HS-27A (cell line): ENCODE measurements at regions not wholly inside any gene's neighbourhood (a gene's known extent, or its start where the extent isn't known, plus 50 kb on each side); places are given as distances from the start of the nearest gene placed in this dataset.

Experiments
- DNase-seq: peaks from one replicate; pipeline ENCODE4 v3.0.0-alpha.2; 2012; ENCODE audit warnings: low read depth, missing footprints

DNA sequence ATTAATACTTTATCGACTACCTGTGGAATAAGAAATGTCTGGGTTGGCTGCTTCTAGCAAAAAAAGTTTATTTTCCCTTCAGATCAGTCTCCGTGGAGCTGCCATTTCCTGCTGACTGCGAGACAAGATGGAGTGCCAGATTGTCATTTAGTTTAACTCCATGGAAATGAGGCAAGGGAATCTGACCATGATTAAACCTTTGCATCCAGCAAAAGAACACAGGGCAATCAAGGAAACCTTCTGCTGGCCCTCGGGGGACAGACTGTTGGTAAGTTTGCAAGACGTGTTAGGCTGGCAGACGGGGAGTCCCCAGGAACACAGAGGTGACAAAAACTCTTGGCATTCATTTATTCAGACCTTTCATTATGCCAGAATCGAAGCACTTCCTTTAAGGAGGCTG, 52.2 kb upstream of the SPACA1 start:
- DNase-seq: no peak

DNA sequence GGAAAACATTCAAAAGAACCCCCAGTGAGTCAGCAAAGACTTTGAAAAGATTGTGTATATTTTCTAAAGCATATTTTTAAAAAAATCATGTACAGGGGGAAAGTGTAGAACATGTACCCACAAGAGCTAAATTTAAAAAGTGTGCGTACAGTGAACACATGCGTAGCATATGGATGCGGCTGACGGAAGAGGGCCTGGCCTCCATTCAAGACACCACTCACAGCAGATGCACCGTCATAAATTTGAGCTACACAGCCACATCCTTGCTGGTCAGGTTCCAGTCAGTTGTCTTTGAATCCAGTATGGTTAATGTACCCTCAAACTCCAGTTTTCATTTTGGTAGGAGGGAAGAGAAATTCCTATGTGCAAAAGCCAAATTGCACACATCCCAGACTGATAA, 54.3 kb upstream of the SPACA1 start:
- DNase-seq: no peak

DNA sequence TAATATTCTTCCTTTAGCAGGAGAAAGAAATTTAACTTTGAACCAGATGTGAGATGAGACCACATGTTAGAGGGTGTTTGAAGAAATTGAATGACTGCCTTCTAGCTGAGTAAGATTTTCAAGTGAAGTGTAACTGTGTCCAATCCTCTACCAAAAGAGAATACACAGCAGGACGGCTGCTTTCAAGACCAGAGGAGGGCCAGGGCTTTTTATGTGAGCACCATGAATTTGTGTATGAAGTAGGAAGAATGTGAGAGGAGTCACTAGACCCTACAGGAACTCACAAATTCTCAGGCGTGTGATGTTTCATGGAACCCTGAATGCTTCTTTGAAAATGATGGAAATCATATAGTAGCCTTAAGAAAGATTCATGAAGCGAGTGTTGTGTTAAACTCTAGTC, 56.8 kb upstream of the SPACA1 start:
- no peak for DNase-seq

DNA sequence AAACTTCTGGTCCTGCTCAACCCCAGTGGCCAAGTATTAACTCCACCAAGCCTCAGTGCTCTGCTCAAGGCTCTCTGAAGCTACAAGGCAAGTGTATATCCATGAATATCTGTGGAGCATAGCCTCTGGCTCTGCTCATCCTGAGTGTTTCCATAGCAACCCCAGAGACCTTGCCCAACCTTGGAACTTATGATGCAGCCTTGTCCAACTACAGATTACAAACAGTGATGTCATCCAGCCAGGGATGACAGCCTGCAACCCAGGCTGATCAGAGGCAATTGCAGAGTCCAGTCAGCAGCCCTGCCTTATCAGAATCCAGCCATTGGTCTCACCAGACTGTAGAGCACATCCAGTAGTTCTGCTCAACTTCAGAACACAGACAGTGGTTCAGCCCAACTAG, 65.5 kb upstream of the SPACA1 start:
- DNase-seq: no peak

DNA sequence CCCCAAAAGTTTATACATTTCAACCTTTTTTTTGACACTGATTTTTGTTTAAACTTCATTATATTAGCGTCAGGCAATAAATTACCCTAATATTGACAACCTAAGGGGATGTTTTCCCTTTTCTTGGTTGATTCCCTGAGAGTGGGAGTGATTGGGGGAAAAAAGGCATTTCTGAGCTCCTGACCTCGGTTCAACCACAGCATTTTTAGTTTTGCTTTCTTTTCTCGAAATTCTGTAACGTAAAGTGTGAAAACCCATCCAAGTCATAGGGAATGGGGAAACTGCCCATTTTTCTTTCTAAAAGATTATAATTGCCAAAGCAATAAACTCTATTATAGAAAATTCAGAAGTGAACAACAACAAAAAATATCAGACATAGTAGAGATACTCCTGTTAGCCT, 67.9 kb upstream of the SPACA1 start:
- no peak for DNase-seq

DNA sequence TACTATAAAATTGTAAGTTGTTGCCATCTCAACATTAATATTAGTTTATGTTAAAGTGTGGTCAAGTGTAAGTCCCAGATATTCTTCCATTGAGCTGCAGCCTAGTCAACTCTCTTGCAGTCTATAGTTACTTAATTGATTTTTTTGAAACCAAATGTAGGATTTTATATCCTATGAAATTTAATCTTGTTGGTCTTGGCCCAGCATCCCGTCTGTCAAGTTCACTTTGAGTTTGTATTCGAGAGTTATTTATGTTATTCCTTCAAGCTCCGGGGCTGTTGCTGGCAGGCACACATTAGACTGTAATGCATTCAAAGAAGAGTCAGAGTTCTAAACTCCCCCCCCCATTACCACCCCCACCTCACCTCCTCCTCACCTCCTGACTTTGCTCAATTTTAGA, 71.0 kb upstream of the SPACA1 start:
- no peak for DNase-seq

DNA sequence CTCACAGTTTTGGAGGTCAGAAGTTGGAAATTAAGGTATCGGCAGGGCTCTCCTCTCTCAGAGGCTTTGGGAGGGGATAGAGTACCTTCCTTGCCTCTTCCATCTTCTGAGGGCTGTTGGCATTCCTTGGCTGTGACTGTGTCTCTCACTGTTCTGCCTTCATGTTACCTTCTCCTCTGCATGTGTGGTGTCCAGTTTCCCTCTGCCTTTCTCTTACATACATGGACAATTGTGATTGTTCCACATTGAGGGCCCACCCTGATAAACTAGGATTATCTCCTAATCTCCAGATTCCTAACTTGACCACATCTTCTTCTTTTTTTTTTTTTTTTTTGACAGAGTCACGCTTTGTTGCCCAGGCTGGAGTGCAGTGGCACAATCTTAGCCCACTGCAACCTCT, 72.1 kb upstream of the SPACA1 start:
- no peak for DNase-seq

DNA sequence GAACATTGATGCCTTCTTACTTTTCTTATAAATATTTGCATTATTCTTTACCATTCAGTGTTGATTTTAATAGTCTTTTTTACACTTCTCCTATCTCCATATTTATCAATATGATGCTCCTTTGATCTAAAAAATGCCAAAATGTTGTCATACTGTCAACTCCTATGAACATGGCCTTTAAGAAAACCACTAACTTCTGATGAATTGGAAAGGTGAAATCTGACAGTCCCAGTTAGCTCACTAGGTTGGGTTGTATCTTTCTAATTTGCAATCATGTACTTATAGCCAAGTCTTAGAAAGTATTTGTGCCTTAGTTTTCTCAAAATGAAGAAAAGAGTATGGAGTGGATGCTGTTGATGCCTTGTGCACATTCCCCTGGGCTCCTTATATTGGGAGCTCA, 75.4 kb upstream of the SPACA1 start:
- no peak for DNase-seq

DNA sequence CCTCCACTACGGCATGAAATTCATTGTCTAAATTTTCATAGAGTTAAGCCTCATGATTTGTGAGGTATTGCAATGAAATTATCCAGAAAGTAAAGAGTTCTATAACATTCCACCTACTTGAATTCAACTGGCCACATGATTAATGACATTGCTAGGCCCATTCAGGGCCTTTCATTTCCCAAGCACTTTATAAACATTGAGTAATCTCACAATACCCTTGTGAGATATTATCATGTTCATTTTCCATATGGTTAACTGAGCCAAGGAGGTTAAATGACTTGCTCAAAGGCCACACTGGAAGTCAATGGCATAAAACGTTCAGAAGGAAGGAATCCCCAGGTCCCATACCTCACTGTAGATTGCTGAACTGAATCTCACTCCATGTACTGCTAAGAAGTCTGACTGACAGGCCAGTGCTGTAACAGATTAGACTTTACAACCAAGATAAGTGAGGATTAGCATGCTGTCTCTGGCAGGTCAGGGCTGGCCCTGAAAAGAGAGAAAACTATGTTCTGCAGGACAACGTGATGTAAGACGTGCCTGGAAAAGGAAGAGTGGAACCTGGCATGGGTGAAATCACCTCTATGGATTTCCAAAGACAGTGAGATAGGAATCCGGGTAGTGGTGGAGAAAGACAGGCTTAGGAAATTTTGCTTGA, 75.9 kb upstream of the SPACA1 start:
- no peak for DNase-seq

DNA sequence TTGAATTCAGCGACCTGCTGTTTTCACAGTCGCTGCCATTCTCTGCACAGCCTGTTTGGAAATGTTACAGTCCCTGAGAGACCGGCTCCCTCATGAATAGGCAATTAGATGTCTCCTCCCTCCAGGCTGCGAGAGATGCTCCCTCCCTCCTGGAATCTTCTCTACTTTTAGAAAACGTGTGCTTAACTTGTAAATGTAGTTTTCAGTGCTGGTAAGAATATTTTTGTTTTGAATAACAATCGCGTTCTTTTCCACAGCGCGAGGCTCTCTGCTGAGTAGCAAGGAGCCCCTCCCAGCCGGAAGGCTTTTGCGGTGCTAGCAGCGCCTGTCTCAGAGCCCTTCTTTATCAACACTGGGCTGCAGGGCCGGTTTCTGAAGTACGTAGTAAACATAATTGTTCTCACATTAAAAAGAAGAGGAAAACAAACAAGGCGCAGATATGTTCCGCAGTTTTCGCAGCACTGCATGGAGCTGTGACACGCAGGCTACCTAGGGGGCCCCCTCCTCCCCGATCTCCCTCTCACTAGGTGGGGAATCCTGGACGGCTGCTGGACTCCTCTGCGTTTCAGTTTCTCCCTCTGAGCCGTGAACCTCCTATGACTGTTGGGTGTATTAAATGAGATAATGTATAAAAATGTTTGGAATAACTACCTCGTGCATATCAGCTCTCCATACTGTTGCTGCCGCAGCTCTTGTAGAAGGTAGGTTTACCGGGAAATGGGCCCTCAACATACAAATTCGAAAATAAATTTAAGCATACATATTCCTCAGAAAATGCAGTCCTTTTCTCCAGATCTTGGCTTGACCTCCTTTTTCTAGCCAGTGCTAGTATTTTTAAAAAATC, 79.0 kb upstream of the SPACA1 start:
- DNase-seq: no peak

DNA sequence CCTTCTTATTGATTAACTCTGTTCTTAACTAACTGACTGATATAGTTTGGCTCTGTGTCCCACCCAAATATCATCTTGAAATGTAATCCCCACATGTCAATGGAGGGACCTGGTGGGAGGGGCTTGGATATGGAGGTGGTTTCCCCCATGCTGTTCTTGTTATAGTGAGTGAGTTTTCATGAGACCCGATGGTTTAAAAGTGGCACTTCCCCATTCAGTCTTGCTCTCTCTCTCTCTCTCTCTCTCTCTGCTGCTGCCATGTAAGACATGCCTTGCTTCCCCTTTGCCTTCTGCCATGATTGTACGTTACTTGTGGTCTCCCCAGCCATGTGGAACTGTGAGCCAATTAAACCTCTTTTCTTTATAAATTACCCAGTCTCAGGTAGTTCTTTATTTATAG, 81.8 kb upstream of the SPACA1 start:
- no peak for DNase-seq

DNA sequence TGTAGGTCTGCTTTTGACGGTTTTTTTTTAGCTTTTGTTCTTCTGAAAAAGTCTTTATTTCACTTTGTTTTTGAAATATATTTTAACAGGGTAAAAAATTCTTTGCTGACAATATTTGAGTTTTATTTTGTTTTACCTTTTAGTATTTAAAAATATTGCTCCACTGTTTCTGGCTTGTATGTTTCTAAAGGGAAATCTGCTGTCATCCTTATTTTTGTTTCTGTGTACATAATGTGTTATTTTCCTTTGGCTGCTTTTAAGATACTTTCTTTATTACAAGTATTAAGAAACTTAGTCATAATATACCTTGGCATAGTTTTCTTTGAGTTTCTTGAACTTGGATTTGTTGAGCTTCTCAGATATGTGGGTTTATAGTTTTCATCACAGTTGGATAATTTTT, 88.6 kb upstream of the SPACA1 start:
- no peak for DNase-seq

DNA sequence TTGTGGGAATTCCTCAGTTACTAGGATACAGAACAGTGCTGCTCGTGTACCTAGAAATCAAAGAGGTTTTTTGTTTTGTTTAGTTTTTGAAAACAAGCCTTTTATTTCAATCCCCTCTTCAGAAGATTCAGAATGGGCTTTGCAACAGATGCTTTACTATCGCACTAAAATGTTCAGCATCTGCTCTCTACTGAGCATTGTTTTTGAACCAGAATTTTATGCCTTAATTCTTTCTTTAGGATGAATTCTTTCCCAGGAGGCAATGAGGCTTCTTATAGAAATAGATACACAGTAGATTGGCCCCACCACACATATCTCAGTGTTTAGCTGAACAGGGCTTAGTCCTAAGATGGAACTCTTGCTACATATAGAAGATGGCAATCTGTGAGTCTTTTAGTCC, 95.9 kb upstream of the SPACA1 start:
- DNase-seq: no peak

DNA sequence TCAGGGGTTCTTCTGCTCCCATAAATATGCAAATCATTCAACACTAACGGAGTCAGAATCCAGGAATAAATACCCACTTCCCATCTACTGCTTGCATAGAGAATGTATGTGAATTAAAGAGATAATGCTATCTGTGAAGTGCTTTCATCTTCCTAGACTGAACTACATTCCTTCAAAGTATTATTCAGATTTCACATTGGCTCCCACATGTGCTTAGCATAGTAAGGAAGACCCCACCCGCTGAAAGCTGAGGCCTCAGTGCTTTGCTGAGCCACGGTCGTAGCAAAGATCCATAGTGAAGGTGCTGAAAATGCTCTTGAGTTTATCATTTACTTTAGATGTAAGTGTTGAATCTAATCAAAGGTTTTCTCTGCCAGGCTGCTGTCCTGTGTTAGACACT, 97.0 kb upstream of the SPACA1 start:
- DNase-seq: no peak

DNA sequence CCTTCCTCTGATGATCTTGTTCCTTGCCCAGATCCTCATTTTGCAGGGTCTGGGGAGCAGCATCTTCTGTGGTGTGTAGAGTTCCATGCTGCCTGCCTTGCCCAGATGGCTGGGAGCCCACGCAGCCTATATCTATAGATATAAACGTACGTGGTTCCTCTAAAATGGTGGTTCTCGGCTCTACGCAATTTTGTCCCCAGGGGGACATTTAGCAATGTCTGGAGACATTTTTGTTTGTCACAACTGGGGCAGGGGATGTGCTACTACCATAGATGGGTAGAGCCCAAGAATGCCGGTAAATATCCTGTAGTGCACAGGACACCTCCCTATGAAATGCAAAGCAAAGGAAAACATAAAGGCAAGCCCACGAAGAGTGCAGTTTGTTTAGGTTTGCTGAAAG, 98.4 kb upstream of the SPACA1 start:
- no peak for DNase-seq

DNA sequence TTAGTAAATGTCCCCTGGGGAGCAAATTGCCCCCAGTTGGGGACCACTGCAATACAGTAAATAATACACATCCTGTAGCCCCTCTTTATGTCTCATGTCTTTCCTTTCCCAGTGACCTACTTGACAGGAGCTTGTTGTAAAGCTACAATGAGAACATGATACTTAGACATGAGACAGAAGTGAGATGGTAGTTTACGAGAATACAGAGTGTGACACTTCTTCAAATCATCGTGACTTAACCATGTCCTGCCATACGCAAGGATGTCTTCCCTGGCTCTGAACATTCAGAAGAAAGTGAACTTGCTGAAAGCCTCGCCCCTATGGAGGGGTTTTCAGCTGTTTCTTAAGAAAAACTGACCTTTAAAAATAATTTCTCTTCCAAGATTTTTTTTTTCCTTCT, 101.0 kb upstream of the SPACA1 start:
- no peak for DNase-seq

DNA sequence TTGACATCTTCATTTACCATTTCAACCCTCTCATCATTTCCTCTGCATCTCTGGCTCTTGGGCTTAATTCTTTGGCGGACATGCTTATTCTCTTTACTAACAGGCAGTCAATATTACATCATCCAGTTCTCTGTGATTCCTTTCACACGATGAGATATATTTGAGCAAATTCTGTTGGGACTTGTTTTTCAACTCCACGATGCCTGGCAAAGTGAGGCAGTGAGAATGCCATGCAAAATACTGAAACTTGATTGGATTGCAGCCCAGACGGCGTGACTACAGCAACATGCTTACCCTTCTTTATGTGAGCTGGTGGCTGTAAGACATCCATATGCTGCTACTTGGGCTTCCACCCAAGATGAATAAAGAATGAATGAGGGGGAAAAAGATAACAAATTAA, 101.7 kb upstream of the SPACA1 start:
- no peak for DNase-seq

DNA sequence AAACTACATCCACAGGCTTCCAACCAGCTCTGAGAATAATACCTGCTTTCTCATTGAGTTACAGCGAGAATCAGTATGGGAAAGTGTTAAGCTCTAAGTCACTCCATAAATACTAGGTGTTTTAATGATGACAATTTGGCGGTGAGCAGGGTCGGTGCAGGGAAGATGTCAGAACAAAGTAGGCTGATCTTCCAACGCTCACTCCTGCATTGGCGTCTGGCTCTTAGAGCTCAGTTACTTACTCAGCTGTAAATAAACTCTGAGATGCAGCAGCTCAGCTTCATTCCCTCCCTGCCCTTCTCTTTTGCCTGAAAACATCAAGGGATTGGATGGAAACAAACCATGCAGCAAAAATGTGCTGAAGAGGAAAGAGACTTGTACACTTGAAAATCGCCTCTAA, 102.5 kb upstream of the SPACA1 start:
- no peak for DNase-seq

DNA sequence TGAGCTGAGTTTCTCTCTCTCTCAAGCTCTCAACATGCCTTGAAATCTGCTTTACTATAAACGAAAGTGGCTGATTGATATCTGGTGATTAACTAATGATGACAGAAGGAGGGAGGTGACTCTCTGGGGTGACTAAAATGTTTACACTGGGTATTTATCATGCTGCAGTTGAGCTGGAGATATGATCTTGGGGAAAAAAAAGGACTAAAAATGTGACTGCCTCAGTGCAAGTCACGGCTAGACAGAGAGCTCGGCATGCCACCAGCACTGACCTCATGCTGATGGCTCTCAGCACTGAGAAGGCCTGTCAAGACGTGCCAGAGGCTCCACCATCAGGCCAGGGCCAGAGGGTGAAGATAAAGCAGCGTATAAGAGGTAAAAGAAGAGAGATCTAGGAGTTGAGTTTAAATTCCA, 103.1 kb upstream of the SPACA1 start:
- no peak for DNase-seq

DNA sequence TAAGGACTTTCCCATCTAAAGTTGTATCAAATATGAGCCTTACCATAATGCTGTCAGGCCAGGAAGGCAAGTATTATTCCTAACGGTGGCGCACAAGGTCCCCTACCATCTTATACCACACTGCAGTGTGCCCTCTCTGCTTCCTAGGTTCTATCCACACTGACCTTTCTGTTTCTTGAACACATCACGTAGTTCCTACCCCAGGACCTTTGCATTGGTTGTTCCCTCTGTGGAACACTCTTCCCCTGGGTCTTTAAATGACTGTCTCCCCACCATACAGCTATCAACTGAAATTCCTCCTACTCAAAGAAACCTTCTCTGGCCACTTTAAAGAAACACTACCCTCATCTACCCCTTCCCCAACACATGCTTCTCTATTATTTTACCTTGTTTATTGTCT, 104.5 kb upstream of the SPACA1 start:
- DNase-seq: no peak

DNA sequence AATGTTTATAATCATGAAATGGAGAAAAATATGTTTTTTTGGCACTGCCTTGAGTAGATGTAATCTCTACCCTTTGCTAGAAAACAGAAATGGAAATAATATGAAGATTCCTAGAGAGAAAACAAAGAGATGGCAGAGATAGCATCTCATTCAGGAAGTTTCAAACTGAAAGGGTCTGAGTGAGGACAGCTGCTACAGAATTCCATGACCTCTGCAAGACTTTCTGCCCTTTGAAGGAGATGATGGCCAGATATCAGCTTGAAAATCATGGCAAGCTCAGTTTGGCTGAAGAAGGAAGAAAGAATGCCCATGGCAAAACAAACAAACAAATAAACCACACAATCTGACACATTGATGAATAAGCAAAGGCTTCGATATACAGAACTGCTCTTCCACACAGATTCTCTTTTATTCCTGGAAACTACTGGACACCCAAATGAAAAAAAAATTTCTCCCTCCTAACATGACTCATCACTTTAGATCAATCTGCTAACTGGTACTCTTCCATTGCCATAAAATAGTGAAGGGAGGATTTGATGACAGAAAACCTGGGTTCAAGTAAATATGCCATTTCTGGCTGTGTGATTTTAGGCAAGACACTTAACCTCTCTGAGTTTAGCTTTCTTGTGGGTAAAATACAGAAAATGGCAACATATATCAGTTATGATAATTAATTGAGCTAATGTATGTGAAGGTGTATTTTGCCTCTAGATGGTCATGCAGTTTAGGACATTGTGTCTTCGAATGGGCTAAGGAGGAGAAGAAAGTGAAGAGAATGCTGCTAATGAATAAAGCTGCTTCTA, 105.9 kb upstream of the SPACA1 start:
- DNase-seq: no peak

DNA sequence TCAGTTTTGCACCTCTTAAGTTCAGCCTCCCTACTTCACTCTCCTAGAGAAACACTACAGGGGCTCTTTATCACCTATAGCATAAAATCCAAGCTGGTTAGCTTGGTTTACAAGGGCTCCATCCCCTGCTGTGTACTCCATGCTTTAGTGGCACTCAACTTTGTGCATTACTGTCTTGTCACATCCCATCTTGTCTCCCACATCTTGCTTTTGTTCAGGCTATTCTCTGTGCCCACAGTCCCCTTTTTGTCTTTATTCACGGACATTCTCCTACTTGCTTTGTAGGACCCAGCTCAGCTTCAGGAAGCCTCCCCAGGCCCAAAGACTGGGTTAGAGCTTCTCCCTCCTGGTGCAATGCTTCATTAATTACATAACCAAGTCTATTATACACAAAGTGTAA, 107.9 kb upstream of the SPACA1 start:
- DNase-seq: no peak

DNA sequence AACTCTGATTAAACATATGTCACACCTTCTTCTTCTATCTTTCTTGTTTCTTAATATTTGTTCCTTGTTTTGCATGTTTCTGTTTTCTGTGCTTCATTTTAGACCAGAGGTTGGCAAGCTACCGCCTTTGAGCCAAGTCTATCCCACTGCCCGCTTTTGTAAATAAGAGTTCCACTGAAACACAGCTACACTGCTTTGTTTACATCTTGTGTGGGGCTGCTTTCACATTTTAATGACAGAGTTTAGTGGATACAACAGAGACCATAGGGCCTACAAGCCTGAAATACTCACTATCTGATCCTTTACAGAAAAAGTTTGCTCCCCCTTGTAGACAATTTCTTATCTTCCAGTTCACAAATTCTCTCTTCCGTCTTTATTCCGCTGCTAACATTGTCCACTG, 109.4 kb upstream of the SPACA1 start:
- DNase-seq: no peak
